ENCODE measurements at regions not wholly inside any gene's neighbourhood (a gene's known extent, or its start where the extent isn't known, plus 50 kb on each side); places are given as distances from the start of the nearest gene placed in this dataset.
"Not testable (repeated sequence)": the region's sequence is repeated elsewhere in the genome, so short reads cannot be mapped to it uniquely, and the experiment has no call there.

DNA sequence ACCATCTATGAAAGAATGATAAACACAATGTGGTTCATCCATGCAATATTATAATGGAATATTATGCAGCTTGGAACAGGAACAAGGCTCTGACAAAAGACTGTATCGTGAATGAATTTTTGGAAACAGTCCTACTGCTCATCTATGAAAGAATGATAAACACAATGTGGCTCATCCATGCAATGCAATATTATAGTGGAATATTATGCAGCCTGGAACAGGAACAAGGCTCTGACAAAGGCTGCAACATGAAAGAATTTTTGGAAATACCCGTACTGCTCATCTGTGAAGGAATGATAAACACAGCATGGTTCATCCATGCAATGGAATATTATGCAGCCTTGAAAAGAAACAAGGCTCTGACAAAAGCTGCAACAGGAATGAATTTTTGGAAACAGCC is 158.8 kb downstream of the CRLF2 start:
- DNase-seq, result not testable (repeated sequence)

DNA sequence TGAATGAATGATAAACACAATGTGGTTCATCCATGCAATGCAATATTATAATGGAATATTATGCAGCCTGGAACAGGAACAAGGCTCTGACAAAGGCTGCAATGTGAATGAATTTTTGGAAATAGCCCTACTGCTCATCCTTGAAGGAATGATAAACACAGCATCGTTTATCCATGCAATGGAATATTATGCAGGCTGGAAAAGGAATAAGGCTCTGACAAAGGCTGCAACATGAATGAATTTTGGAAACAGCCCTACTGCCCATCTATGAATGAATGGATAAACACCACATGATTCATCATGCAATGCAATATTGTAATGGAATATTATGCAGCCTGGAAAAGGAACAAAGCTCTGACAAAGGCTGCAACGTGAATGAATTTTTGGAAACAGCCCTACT is 159.4 kb downstream of the CRLF2 start:
- no peak for DNase-seq

DNA sequence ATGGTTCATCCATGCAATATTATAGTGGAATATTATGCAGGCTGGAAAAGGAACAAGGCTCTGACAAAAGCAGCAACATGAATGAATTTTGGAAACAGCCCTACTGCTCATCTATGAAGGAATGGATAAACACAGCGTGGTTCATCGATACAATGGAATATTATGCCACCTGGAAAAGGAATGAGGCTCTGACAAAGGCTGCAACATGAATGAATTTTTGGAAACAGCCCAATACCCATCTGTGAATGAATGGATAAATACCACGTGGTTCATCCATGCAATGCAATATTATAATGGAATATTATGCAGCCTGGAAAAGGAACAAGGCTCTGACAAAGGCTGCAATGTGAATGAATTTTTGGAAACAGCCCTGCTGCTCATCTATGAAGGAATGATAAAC is 160.4 kb downstream of the CRLF2 start:
- DNase-seq, result no peak

- DNase-seq, result no peak
These were observed 161.0 kb downstream of the CRLF2 start for GRCh38 chrX:1051421-1051820.

DNA sequence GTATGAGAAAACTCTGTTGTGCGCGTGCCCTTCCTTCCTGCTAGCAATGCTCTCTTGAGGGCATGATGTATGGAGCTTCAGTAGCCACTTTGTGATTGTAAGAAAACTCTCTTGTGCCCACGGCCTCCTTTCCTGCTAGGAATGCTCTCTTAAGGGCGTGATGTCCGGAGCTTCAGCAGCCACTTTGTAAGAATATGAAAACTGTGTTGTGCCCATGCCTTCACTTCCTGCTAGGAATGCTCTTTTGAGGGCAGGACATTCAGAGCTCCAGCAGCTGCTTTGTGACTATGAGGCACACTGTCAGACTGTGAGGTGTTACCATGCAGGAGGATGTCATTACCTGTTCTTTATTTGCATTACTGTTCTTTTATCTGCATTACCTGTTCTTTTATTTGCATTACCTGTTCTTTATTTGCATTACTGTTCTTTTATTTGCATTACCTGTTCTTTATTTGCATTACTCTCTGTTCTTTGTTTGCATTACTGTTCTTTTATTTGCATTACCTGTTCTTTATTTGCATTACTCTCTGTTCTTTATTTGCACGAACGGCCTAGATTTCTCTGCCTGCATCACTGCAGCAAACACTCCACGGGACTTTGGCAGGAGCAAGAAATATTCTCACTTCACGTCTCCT is 166.7 kb downstream of the CRLF2 start:
- DNase-seq, result no peak

- no peak for DNase-seq
These were observed 171.4 kb downstream of the CRLF2 start for GRCh38 chrX:1041091-1041490.

DNA sequence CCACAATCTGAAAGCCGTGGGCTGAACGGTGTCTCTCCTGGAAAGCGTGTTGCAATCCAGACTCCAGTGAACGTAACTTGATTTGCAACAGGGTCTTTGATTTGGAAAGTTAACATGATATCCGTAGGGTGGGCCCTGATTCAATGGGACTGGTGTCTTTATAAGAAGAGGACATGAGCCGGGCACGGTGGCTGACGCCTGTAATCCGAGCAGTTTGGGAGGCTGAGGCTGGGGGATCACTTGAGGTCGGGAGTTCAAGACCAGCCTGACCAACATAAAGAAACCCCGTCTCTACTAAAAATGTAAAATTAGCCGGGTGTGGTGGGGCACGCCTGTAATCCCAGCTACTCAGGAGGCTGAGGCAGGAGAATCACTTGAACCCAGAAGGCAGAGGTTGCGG is 176.5 kb downstream of the CRLF2 start:
- DNase-seq, result not testable (repeated sequence)

GRCh38 chrX:1035206-1035605 is 177.2 kb downstream of the CRLF2 start:
- DNase-seq, result no peak

- no peak for DNase-seq
These were observed 177.7 kb downstream of the CRLF2 start for GRCh38 chrX:1034717-1035116.

DNA sequence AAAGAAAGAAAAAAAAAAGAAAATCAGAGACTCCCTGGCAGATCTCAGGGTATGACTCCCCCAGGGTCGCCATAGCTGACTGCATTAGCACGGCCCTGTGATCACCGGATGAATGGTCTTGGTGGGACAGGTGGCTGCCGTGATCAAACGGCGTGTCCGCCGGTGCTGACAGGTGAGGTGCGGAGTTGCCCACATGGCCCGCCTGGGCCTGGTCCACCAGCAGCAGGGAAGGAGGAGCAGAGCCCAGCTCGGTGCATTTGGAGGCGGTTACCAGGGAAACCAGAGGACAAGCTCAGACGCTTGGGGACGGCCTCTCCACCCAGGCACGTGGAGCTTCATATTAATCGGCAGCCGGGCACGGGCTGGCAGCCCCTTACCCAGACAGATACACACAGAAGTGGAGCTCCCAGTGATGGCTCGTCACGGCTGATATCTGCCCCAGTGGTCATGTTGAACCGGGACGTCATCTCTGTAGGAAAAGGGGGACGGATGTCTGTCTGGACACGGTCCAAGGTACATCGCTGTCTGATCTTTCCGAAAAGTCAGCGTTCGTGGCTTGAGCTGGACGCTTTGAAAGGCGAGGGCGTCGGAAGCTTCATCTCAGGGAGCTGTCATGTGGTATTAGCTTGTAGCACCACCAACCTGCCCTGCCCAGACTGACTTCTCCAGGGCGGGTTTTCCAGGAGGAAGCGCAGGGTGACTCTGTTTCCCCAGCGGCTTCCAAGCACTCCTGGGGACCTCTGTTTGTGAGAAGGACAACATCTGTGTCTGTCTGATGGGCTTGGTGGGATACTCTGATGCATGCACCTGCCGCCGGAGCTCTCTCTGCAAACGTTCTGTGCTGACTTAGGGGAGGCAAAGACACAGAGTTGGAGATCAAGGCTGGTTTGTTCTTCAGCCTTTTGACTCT is 180.7 kb downstream of the CRLF2 start:
- no peak for DNase-seq

- no peak for DNase-seq
These were observed 183.0 kb downstream of the CRLF2 start for GRCh38 chrX:1029494-1029893.

- DNase-seq, result no peak
These were observed 184.8 kb downstream of the CRLF2 start for GRCh38 chrX:1027680-1028079.

DNA sequence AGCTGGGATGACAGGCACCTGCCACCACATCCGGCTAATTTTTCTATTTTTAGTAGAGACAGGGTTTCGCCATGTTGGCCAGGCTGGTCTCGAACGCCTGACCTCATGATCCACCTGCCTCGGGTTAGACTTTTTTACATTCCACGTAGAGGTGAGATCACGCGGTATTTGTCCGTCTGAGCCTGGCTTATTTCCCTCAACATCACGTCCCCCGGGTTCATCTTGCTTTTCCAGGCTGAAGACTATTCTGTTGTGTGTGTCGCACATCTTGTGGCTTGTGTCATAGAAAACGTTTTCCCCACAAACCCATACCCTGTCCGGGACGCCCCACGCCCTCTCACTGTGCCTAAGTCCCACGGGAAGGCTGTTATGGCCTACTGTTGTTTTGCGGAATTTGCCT is 185.3 kb downstream of the CRLF2 start:
- no peak for DNase-seq

DNA sequence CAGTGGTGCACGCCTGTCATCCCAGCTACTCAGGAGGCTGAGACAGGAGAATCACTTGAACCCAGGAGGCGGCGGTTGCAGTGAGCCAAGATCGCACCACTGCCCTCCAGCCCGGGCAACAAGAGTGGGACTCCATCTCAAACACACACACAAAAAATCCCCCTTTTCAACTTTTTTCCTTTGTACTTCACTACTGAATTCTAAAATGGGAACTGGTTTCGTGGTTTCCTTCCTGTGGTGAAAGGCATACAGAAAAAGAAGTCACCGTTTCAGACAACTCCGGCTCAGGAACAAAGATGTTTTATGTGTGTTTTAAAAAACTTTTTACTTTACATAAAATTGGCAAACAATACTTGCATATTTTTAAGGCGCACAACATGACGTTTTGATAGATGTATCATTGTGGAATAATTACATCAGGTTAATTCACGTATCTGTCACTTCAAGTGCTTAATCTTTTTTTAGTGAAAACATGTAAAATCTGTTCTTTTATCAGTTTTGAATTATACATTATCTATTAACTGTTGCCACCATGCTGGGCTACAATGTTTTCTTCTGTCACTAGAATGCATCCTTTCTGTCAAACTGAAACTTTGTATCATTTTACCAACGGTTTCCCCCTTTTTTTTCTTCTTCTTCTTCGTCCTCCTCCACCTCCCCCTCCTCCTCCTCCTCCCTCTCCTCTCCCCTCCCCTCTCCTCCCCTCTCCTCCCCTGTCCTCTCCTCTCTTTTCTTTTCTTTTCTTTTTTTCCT is 186.0 kb downstream of the CRLF2 start:
- DNase-seq, result no peak

DNA sequence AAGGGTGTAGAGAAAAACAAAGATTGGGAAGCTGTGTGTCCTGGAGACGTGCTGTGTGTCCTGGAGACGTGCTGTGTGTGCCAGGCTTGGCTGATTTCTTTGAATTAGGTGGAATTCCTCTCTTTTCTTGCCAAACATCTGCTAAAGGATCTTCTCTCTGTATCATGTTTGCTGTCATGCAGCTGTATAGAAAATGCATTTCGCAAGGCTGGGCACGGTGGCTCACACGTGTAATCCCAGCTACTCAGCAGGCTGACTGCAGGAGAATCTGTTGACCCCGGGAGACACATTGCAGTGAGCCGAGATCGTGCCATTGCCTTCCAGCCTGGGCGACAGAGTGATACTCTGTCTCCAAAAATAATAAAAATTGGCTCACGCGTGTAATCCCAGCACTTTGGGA is 187.0 kb downstream of the CRLF2 start:
- DNase-seq, result no peak

GRCh38 chrX:1023676-1024075 is 188.8 kb downstream of the CRLF2 start:
- DNase-seq, result no peak

DNA sequence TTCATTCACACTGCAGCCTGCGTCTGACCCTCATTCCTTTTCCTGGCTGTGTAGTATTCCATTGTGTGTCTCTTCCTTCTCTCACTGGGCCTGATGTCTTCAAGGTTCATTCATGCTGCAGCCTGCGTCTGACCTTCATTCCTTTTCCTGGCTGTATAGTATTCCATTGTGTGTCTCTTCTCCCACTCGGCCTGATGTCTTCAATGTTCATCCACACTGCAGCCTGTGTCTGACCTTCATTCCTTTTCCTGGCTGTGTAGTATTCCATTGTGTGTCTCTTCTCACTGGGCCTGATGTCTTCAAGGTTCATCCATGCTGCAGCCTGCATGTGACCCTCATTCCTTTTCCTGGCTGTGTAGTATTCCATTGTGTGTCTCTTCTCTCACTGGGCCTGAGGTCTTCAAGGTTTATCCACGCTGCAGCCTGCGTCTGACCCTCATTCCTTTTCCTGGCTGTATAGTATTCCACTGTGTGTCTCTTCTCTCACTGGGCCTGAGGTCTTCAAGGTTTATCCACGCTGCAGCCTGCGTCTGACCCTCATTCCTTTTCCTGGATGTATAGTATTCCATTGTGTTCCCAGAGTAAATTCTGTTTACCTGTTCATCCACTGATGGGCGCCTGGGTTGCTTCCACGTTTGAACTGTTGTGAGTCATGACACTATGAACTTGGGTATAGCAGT is 191.0 kb downstream of the CRLF2 start:
- DNase-seq, result not testable (repeated sequence)

- no peak for DNase-seq
These were observed 191.7 kb downstream of the CRLF2 start for GRCh38 chrX:1020634-1021166.

DNA sequence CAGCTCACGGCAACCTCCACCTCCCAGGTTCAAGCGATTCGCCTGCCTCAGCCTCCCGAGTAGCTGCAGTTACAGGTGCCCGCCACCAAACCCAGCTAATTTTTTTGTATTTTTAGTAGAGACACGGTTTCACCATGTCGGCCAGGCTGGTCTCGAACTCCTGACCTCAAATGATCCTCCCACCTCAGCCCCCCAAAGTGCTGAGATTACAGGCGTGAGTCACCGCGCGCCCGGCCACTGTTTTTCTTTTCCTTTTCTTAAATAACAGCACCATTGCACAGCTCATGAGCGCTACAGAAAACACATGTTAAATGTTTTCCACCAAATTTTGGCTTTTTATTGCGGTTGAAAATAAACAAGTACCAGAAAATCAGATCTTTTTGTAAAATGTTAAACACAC is 195.5 kb downstream of the CRLF2 start:
- DNase-seq, result not testable (repeated sequence)

DNA sequence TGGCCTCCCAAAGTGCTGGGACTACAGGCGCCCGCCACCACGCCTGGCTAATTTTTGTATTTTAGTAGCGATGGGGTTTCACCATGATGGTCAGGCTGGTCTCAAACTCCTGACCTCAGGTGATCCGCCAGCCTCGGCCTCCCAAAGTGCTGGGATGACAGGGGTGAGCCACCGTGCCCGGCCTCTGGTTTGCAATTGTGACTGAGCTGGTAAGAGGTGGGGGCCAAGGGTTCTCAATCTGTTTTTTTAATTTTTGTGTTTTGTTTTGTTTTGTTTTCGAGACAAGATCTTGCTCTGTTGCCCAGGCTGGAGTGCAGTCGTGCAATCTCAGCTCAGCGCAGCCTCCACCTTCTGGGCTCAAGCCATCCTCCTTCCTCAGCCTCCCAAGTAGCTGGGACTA is 196.2 kb downstream of the CRLF2 start:
- DNase-seq, result not testable (repeated sequence)

DNA sequence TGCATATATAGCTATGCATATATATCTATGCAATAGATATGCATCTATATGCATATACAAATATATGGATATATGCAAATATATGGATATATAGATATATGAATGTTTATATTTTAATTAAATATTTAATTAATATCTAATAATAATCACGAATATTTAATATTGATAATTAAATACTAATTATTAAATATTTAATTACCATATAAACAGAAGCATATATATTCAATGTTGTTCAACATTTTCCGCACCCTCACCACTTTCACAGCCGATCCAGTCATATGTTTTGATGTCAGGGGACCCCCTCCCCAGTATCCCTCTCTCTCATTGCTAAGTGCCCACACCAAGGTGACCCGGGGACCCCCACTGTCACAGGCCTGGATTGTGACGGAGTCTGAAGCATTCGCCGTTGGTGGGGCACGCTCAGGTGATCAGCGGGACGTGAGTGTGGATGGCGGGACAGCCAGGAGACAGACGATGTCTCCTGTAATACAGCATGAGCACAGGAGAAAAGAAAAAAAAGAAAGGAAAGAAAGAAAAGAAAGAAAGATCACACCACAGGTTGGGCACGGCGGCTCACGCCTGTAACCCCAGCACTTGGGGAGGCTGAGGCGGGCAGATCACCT is 199.7 kb downstream of the CRLF2 start:
- DNase-seq, result no peak

DNA sequence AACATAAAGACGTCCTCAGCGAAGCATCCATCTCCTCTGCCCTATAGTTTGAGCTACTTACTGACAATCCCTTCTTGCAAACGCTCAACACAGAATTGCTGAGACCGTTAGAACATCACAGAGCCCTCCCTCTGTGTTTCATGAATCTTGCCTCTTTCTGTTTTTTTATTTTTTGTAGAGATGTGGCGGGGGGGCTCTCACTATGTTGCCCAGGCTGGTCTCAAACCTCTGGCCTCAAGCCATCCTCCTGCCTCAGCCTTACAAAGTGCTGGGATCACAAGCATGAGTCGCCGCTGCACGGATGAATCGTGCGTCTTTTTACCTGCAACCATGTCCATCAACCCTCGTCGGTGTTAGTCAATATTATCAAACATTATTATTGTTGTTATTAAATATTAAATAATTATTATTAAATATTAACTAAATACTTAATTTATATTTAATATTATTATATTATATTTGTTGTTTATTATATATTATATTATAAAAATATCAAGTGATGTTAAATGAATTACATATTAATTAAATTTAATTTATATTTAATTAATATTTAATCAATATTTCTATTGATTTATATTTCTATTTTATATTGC is 200.7 kb downstream of the CRLF2 start:
- DNase-seq, result no peak

Measured in activated effector memory CD4-positive, alpha-beta T cell treated with anti-CD3 and anti-CD28 coated beads, Interleukin-2, amount 50 U/mL, for 16 hours (primary cell).